Fibroblast of mammary gland (primary cell): ENCODE measurements at regions not wholly inside any gene's neighbourhood (a gene's known extent, or its start where the extent isn't known, plus 50 kb on each side); places are given as distances from the start of the nearest gene placed in this dataset.
"Not testable (repeated sequence)": the region's sequence is repeated elsewhere in the genome, so short reads cannot be mapped to it uniquely, and the experiment has no call there.

Source experiments
- DNase-seq: peaks from one replicate; pipeline ENCODE4 v3.0.0-alpha.2; 2010; ENCODE audit warnings: low read depth
- H3K4me3 ChIP-seq: 2 replicates; pipeline ENCODE4 v1.5.1; 2011; ENCODE audit warnings: low read depth, mild to moderate bottlenecking, low read length, moderate library complexity; ENCODE audit not compliant: control insufficient read depth
- TF ChIP-seq, protein P1 (sequence below): conservative IDR thresholded peaks from 2 replicates; pipeline ENCODE4 v1.5.1; 2011; ENCODE audit warnings: low read depth, low read length, inconsistent platforms; ENCODE audit not compliant: control insufficient read depth, insufficient read depth

DNA sequence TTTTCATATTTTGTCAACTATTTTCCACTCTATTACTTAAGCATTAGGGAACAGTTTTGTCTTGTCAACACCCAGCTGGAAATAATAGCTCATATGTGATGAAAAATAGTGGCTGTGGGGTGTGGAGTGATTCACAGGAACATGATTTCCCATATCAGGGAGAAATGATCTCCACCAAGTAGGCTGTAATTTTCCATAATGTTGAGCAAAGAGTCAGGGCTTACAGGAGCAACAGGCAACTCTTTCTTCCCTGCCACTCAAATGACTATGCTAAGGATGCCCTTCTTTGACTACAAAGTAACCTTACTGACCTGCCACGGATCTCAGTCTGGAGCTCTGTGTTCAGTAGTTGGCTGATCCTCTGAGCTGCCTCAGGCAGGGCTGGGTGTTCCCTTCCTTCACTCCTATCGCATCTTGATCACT lies 90.0 kb upstream of the GATB start:
- no peak overlapping the region for H3K4me3 ChIP-seq
- TF ChIP-seq, protein P1, sequence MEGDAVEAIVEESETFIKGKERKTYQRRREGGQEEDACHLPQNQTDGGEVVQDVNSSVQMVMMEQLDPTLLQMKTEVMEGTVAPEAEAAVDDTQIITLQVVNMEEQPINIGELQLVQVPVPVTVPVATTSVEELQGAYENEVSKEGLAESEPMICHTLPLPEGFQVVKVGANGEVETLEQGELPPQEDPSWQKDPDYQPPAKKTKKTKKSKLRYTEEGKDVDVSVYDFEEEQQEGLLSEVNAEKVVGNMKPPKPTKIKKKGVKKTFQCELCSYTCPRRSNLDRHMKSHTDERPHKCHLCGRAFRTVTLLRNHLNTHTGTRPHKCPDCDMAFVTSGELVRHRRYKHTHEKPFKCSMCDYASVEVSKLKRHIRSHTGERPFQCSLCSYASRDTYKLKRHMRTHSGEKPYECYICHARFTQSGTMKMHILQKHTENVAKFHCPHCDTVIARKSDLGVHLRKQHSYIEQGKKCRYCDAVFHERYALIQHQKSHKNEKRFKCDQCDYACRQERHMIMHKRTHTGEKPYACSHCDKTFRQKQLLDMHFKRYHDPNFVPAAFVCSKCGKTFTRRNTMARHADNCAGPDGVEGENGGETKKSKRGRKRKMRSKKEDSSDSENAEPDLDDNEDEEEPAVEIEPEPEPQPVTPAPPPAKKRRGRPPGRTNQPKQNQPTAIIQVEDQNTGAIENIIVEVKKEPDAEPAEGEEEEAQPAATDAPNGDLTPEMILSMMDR: no peak
- DNase-seq: peak; percentile 89

DNA sequence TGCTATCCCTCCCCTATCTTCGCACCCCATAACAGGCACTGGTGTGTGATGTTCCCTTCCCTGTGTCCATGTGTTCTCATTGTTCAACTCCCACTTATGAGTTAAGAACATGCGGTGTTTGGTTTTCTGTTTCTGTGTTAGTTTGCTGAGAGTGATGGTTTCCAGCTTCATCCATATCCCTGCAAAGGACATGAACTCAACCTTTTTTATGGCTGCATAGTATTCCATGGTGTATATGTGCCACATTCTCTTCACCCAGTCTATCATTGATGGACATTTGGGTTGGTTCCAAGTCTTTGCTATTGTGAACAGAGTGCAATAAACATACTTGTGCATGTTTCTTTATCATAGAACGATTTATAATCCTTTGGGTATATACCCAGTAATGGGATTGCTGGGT lies 84.7 kb upstream of the GATB start:
- not testable (repeated sequence) for H3K4me3 ChIP-seq, DNase-seq

DNA sequence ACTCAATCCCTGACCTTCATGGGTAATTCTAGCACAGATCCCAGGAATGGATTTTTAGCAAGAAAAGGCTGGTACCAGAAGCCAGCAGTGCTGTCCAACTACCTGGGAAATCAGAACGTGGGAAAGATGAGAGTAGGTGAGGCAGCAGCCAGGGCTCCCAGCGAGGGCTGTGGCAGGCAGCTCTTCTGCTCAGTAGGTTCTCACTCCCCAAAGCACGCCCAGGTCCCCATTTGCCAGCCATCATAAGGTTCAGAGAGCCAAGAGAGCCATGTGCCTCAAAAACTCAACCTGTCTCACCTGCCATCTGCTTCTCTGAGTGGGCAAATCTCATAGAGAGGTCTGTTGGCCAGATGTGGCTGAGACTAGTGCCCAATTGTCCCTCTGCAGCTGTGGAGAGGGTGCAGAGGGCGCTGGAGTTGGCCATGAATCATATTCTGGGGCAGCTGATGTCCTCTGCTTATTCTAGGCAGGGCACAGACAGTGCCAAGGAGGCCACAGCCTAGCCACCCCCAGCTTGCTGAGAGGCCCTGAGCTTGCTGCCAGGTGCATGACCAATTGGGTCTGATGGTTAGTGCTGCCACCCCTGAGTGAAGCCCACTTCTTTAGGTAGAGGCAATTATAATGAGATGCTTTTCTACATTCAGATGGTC lies 81.7 kb upstream of the GATB start:
- no peak overlapping the region for H3K4me3 ChIP-seq
- TF ChIP-seq, protein P1: no peak
- no peak for DNase-seq

DNA sequence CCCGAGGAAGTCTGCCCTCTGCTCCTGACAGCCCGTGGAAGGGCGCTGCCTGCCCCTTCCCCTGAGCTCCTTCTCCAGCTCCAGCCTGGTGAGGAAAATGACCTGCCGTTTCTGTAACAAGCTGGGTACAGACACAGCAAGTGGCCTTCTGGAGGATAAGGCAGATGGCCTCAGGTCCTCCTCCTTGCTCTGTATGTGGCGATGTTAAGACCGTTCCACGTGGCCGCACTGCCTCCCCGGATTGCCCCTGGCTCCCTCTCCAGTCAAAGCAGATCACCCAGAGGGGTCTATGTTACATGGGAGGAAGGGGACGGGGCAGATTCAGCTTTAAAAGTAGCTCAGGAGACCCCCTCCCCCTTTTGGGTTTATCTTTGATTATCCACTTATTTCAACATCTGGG lies 80.3 kb upstream of the GATB start:
- no peak for DNase-seq
- TF ChIP-seq, protein P1: no peak
- H3K4me3 ChIP-seq: no peak overlapping the region

DNA sequence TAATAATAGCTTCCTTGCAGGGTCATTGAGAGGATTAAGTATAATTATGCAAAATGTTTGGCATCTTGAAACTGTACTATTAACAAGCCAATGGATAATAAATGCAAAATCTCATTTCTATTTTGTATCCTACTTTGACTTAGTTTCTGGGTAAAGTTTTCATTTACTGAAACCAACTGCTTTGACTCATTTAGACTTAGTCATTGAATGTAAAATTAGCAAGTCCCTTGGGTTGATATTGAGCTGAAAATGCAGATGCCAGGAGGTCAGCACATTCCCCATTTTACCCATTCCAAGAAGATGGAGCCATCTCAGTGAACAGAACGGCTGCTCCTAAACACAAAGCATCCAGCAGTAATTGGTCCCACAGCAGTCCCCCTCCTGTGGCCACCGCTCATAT lies 74.7 kb upstream of the GATB start:
- DNase-seq: peak; percentile 17
- no peak overlapping the region for H3K4me3 ChIP-seq
- TF ChIP-seq, protein P1: no peak

DNA sequence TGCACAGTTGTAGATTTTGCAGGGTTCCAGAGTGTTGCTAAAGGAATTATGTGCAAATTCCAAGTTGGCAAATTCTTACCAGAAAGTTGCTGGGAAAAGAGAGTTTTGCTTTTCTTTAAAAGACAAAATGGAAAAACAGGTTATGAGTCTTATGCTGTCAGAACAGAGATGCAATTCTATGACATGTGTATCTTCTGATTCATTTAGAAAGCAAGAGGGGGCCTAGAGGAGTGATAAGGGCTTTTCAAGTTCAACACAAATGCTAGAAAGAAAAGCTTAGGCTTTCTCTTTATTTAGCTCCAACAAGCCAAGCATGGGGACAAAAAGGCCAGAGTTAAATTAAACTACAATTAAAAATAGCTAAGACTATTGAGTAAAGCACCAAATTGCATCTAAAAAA lies 72.4 kb upstream of the GATB start:
- TF ChIP-seq, protein P1: no peak
- H3K4me3 ChIP-seq: no peak overlapping the region
- DNase-seq: no peak

DNA sequence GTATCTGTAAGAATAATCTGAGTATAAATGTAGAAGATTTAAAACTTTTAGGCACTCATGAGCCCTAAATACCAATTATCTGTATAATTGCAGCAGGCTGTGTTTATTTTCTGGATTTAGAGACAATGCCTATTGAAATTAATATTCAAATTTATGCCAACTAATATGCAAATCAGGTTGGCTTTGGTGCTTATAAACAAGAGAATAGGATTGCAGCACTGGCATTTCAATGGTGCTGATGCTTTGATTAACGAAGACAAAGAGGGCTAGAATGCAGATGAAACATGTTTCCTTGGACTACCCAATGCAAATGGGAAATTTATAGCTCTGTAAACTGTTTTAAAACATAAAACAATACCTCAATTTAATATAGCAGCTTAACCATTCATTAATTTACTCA lies 70.7 kb upstream of the GATB start:
- no peak overlapping the region for H3K4me3 ChIP-seq
- DNase-seq: no peak
- TF ChIP-seq, protein P1: no peak

DNA sequence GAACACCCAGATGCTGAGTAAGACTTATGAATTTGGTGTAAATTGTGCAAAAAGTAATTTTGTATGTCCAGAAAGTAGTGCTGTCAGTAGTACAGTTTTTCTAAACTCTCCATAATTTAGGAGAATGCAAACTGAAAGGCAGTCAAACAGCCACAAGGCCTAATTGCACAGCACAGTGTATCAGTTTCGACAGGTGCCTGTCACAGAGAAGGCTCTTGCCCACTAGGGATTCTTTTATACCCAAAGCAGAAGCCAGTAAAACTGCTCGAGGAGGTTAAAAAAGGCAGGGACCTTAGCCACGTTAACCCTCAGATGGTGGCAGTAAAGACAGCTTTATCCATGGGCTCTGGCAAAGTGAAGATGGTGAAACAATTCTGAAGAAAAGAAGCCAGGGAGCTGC lies 69.4 kb upstream of the GATB start:
- no peak for DNase-seq
- TF ChIP-seq, protein P1: no peak
- H3K4me3 ChIP-seq: no peak overlapping the region
